GM10248 (cell line): ENCODE measurements at regions not wholly inside any gene's neighbourhood (a gene's known extent, or its start where the extent isn't known, plus 50 kb on each side); places are given as distances from the start of the nearest gene placed in this dataset.

ENCODE experiments used
- CTCF ChIA-PET: fragments of 300-600 bp; sonication (Branson Sonifier 250); formaldehyde crosslinking; extraction: SDS; loops from one replicate; lab custom pipeline; 2021; ENCODE audit warnings: antibody characterized with exemption; lab: Yijun Ruan, JAX
- POLR2A ChIA-PET: fragments of 350-650 bp; sonication (Branson Sonifier 250); formaldehyde crosslinking; extraction: SDS; loops from one replicate; lab custom pipeline; 2020; ENCODE audit warnings: antibody characterized with exemption; lab: Yijun Ruan, JAX
- DNase-seq: peaks from one replicate; pipeline ENCODE4 v3.0.0; 2012; ENCODE audit errors: extremely low spot score
- TF ChIP-seq, protein P1 (sequence below): IDR thresholded peaks from 2 replicates; pipeline ENCODE4 v1.5.1; 2012; ENCODE audit warnings: mild to moderate bottlenecking, low read depth; ENCODE audit errors: extremely low read depth, missing control alignments, control extremely low read depth

DNA sequence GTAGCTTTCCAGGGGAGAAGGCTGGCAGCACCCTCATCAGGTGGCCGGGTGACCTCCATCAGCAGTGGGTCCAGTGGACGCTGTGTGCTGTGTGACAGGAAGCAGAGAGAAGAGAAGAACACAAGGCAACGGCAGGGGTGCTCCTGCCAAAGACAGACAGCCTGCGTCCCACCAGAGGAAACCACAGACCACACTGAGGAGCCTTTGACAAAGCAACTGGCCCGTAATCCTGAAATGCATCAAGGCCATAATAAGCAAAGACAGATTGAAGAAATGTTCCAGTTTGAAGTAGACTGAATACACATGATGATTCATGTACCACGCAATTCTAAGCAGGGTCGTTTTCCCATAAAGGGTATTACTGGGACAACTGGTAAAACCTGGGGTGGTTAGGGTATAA, 172.4 kb downstream of the FBXO15 start:
- no peak for DNase-seq
- ChIA-PET CTCF (no interaction called here), POLR2A (no interaction called here)
- TF ChIP-seq, protein P1, sequence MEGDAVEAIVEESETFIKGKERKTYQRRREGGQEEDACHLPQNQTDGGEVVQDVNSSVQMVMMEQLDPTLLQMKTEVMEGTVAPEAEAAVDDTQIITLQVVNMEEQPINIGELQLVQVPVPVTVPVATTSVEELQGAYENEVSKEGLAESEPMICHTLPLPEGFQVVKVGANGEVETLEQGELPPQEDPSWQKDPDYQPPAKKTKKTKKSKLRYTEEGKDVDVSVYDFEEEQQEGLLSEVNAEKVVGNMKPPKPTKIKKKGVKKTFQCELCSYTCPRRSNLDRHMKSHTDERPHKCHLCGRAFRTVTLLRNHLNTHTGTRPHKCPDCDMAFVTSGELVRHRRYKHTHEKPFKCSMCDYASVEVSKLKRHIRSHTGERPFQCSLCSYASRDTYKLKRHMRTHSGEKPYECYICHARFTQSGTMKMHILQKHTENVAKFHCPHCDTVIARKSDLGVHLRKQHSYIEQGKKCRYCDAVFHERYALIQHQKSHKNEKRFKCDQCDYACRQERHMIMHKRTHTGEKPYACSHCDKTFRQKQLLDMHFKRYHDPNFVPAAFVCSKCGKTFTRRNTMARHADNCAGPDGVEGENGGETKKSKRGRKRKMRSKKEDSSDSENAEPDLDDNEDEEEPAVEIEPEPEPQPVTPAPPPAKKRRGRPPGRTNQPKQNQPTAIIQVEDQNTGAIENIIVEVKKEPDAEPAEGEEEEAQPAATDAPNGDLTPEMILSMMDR, result no peak

DNA sequence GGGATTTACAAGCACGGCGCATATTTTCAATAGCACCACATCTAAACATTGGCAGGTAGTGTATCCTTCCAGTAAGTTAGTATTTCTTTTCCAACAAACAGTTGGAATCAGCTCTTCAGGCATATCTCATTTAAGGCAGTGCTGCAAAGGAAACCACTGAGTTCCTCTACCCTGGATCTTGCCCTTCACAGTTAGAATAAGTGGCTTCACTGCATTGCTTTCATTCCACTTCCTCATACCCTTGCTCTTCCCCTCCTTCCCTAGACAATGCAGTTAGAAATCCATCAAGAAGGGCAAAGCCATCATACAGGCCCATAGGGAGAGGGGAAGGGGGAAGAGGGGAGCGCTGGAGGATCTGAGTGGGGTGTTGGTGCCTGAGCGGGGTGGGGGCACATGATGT, 173.7 kb downstream of the FBXO15 start:
- ChIA-PET CTCF (no interaction called here), POLR2A (no interaction called here)
- DNase-seq, result no peak
- TF ChIP-seq, protein P1, result no peak

DNA sequence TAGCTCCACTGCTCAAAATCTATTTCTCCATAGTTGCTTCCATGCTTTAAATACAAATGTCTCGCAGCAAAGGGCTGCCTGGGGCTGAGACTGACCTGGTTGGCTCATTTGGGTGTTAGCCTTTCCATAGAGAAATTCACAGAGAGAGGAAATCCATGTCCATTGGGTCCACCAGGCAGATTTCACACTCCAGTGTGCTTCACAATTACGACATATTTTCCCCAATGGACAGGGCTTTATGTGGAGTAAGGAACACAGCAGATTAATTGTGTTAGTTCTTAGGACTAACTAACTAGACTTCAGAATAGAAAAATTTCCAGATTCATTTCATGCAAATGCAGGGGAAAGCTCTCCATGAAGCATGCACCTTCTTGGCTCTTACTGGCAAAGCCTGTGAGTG, 180.7 kb downstream of the FBXO15 start:
- no peak for DNase-seq
- CTCF ChIA-PET, result no interaction called here
- POLR2A ChIA-PET, result no interaction called here
- TF ChIP-seq, protein P1, result no peak

DNA sequence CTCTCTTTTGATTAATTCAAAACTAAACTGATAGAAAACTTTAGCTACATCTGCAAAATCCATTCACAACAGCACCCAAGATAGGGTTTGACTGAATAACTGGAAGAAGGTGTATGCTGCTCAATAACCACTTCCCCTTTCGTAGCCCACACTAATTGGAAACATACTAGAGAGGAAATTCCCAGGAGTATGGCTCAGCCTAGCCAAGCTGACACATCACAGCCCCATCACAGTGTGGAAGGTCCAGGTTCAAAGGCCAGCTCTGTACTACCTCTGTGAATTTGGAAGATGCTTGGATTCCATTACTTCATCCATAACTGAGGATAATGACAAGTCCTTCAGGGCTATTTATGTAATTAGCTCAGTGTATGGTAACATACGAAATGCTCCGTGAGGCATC, 185.4 kb downstream of the FBXO15 start:
- CTCF ChIA-PET, result interaction anchor here (1.0 to 1.3 kb wide), 2 partner anchors 10 to 17 kb away, joined by 3 to 4 read pairs; no protein-coding TSS in a partner anchor
- no peak for DNase-seq
- POLR2A ChIA-PET, result interaction anchor here (0.6 kb wide), 1 partner anchor 76 kb away, joined by 3 read pairs; no protein-coding TSS in a partner anchor
- TF ChIP-seq, protein P1, result no peak

DNA sequence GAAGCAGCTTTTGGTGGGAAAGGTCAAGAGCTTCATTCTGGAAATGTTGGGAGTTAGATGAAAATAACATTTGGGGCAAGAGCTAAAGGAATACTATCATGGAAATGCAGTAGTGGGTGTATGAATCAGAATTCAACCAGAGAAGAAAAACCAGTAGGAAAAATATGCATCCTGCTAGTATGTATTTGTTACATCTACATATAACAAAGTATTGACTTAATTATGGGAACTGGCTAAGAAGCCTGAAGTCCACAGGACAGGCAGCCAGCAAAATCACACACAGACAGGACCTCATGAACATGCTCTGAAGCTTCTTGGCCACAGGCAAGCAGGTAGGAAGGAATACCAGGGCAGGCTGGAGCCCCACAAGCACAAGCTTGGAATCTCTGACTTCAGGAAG, 185.8 kb downstream of the FBXO15 start:
- DNase-seq, result no peak
- CTCF ChIA-PET, result interaction anchor here (1.0 to 1.3 kb wide), 2 partner anchors 10 to 17 kb away, joined by 3 to 4 read pairs; no protein-coding TSS in a partner anchor
- POLR2A ChIA-PET, result interaction anchor here (0.6 kb wide), 1 partner anchor 77 kb away, joined by 3 read pairs; no protein-coding TSS in a partner anchor
- TF ChIP-seq, protein P1, result no peak

DNA sequence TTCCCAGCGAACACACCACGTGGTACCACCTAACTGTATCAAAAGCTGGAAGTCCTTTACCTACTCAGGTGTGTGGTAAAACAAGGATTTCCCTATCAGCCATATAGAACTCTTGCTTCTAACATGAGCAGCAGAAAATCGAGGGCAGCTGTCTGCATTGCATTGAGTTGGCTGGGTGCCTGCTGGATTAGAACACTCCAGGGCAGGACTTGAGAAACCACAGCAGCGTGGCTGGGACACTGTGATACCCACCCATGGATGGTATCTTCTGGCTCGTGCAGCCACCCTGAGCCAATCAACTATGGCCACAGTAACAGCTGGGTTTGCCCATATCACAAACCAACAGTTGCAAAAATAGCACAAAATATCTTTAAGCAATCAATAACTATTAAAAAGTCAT, 188.3 kb downstream of the FBXO15 start:
- TF ChIP-seq, protein P1, result no peak
- ChIA-PET POLR2A (no interaction called here), CTCF (interaction anchor here (1.2 kb wide), 1 partner anchor 11 kb away, joined by 4 read pairs; no protein-coding TSS in a partner anchor)
- no peak for DNase-seq

DNA sequence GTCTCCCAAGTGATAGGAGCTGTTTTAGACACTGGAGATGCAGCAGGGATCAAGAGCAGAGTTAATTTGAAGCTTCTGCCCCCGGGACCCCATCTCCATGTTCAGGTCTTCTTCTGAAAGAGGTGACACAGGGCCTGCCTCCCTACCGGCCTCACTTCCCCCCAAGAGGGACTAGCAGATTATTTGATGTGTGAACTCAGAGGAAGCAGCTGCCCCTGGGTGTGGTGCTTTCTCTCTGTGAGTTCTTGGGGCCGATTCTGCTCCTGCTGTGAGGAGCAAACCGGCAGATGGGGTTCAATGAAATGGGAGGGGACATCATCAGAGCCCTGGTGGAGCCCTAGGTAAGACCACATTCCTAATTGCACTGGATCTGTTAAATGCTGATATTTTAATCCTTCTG, 193.4 kb downstream of the FBXO15 start:
- TF ChIP-seq, protein P1, result no peak
- no peak for DNase-seq
- ChIA-PET CTCF (no interaction called here), POLR2A (no interaction called here)
